AG08396 (cell line): ENCODE measurements at regions not wholly inside any gene's neighbourhood (a gene's known extent, or its start where the extent isn't known, plus 50 kb on each side); places are given as distances from the start of the nearest gene placed in this dataset.

Experiments
- DNase-seq: peaks from one replicate; pipeline ENCODE4 v3.0.0; 2012; ENCODE audit warnings: low spot score, mixed read lengths

GRCh38 chr3:13209634-13209997 is 136.4 kb upstream of the IQSEC1 start:
- no peak for DNase-seq

DNA sequence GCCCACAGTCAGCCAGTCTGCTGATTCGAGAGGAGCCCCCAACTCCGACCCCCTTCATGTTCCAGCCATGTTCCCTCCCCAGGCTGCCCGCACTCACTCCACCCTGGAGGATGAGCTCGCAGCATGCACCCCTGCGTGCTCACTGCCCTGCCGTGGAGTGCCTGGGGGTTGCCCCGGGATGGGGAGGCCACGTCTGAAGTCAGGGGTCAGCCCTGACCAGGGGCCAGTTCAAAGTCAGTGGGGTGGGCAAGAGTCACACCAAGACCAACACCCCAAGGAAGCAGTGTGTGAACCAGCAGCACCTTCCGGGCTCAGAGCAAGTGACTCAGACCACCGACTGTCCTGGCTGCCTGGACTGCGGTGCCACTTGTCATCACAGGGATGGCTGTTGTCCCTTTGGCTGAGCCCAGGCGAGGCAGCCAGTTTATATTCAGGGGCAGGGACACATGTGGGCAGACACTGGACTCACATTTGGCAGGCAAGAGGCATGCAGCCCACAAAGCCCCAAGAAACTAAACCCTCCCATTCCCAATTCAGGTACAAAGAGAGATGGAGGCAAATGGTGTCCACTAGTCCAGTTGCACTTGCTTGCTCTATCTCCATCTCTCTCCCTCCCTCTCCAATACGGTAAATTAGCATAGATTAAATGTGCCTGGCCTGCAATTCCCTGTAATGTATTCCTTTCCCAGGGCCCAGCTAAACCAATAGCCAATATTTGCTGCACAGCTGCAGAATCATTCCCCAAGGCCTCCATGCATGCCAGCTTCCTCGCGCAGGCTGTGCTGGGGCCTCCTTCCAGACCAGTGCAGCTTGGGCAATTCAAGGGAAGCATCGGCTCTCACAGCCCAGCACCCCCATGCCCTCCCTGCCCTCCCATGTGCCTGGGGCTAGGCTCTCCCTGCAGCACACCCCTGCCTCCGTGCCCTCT is 135.7 kb upstream of the IQSEC1 start:
- DNase-seq: no peak

- no peak for DNase-seq
Observed at GRCh38 chr3:13207975-13208705, 134.9 kb upstream of the IQSEC1 start.

- no peak for DNase-seq
Observed at GRCh38 chr3:13207578-13207922, 134.3 kb upstream of the IQSEC1 start.

GRCh38 chr3:13206799-13207577 is 133.8 kb upstream of the IQSEC1 start:
- no peak for DNase-seq

- no peak for DNase-seq
Observed at GRCh38 chr3:13205567-13206143, 132.4 kb upstream of the IQSEC1 start.

GRCh38 chr3:13204177-13204581 is 130.9 kb upstream of the IQSEC1 start:
- DNase-seq: no peak

GRCh38 chr3:13203398-13204176 is 130.4 kb upstream of the IQSEC1 start:
- DNase-seq: no peak

- no peak for DNase-seq
Observed at GRCh38 chr3:13202744-13203397, 129.6 kb upstream of the IQSEC1 start.

DNA sequence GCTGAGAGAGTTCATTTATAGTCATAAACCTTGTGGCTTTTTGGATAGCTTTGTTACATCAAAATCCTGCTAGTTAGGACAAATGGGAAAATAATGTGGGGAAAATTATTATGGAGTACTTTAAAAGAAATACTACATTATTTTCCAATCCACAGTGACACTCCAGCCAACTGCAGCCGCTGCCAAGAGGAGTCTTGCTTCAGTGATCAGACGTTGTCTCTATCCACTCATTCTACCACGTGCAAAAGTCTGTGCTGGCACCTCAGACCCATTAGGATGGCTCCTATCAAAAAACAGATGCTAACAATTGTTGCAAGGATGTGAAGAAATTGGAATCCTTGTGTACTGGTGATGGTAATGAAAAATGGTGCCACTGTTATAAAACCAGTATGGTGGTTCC is 128.6 kb upstream of the IQSEC1 start:
- DNase-seq: no peak

DNA sequence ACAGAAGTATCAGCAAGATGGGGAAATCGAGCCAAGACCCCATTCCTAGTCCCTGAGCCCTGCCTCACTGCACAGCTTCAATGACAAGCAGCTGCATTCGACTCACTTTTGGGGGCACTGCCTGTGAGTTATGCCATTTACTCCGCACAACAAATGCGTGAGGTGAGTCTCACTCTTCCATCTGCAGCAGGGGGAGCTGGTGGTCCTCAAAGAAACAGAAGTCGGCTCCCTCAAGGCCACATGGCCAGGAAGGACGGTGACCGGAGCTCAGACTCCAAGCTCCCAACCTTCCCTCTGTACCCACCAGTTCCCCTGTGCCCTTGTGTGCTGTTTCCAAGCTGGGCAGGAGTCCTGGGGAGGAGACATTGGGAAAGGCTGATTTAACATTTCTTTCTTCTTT is 127.7 kb upstream of the IQSEC1 start:
- DNase-seq: no peak

DNA sequence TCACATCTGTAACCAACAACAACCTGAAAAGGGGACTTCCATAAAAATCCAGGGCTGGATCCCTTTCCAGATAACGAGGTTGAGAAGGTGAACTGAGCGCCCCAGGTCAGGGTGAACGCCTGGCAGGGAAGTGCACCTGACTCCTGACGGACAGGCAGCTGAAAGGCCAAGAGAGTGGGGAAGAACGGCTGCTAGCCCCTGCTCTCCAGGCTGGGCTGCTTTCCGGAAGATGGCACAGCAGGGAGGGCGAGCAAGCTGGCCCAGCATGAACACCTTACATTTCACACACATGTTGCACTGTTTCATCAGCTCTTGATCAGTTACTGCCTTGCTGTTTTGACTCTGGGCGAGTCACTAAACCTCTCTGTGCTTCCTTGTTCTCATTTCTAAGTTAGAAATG is 127.2 kb upstream of the IQSEC1 start:
- no peak for DNase-seq

DNA sequence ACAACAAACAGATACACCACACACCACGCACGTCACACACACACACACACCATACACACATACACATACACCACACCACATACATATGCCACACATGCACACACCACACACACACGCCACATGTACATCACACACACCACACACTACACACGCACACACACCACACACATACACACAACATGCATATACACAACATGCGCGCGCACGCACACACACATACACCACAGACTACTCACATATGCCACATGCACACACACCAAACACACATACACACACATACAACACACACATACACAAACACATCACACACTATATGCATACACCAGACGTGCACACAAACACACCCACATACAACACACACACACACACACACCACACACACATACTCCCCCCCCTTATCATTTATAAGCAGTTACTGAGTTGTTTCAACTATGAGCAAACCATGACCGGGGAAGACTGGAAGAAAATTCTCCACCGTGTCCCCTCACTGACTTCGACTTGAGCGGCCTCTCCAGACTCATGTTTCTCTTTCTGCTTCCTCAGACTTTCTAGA is 126.7 kb upstream of the IQSEC1 start:
- no peak for DNase-seq

DNA sequence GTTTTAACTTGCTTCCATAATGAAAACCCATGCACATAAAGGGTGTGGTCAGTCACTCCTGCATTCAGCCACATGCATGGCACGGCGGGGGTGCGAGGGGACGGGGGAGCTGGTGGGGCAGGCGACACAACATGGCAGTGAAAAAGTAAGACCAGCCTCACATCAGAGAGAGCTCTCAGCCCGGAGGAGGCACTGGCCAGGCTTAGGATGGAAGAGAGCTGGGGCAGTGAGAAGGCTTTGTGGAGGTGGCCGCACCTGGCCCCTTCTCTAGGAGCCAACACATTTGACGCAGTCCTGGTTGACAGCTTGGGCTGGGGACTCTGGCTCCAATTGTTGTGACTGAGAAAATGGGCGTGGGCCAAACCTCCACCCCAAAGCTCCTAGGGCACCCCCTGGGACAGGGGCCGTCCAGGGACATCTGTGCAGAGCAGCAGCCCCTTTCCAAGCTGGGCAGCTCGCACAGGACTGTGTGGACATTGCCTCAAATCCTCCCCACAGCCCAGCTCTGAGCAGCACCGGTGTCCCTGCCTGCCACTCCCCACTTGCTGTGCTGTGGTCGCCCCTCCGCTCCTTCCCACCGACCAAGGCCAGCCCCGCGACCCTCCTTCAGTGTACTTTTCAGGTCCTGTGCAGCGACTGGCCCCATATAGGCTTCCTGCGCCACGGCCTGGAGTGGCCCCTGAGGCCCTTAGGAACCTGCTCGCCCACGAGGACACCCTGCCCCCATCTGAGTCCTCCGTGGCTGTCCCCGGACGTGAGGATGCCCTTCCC is 126.0 kb upstream of the IQSEC1 start:
- no peak for DNase-seq

GRCh38 chr3:13198264-13198879 is 125.1 kb upstream of the IQSEC1 start:
- no peak for DNase-seq

- no peak for DNase-seq
Observed at GRCh38 chr3:13197795-13198194, 124.6 kb upstream of the IQSEC1 start.

DNA sequence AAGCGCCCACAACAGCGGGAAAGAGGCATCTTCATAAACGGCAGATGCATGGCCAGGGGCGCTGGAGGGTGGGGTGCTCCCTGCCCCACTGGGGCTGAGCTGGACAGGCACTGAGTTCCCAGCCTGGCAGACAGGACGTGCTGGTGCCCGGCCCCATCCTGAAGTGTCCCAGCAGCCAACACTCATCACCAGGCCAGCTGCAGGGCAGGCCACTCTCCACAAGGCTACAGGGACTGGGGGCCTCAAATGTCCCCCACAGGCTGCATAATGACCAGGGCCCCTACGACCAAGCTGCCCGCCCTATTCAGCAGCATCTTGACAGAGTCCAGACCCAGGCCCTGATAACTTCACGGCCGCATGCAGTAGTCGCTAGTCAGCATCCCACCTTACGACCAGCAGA is 124.1 kb upstream of the IQSEC1 start:
- no peak for DNase-seq

- no peak for DNase-seq
Observed at GRCh38 chr3:13195374-13195773, 122.1 kb upstream of the IQSEC1 start.
